K562 (cell line): ENCODE measurements at regions not wholly inside any gene's neighbourhood (a gene's known extent, or its start where the extent isn't known, plus 50 kb on each side); places are given as distances from the start of the nearest gene placed in this dataset.

Source experiments
- ATAC-seq: fragments of 200-7000 bp; cut with Tn5 transposase; 3 replicates; pipeline ENCODE4 v1.9.1; 2020; ENCODE audit warnings: moderate library complexity
- BruUV-seq: library from RNA; stranded (reverse); fragments of 400-500 nt; replicated peaks from 2 replicates; lab custom pipeline; 2021; lab: Mats Ljungman, UMichigan
- CTCF ChIA-PET: fragments of 300-600 bp; formaldehyde crosslinking; extraction: SDS; loops from one replicate; lab custom pipeline; 2021; ENCODE audit warnings: low intra/inter-chr PET ratio; lab: Yijun Ruan, JAX
- POLR2A ChIA-PET: fragments of 300-600, 350-650 bp; sonication (Branson Sonifier 250); formaldehyde crosslinking; extraction: SDS; loops from one replicate; lab custom pipeline; 2021; ENCODE audit warnings: antibody characterized with exemption, inconsistent platforms; lab: Yijun Ruan, JAX
- DNase-seq, 4 experiments: peaks; one replicate each; pipeline versions ENCODE4 v3.0.0 to v3.0.0-alpha.2; 2011 to 2018; ENCODE audit warnings: low spot score in 3 of 4, mixed read lengths in 3 of 4; ENCODE audit errors: extremely low read depth in 1 of 4
- FAIRE-seq: peaks from 2 replicates; lab custom pipeline; 2011; peaks lifted over from hg19 to GRCh38; lab: Jason Lieb, UNC
- H2AFZ ChIP-seq: 2 replicates; pipeline ENCODE4 v1.6.0; 2011; ENCODE audit warnings: low read depth, low read length, control low read depth, inconsistent platforms
- H3K27ac ChIP-seq: fragments of 200-600 bp; 3 replicates; pipeline ENCODE4 v1.8.0; 2011; ENCODE audit warnings: low read depth, mild to moderate bottlenecking, control low read depth, inconsistent platforms, low read length, moderate library complexity, mixed read lengths; ENCODE audit errors: extremely low read depth
- H3K27me3 ChIP-seq, 2 experiments: fragments of 300-600 bp in 1 of 2; 2 replicates in 1 of 2; 3 replicates in 1 of 2; pipeline versions ENCODE4 v1.6.0 to v1.8.0; 2011; ENCODE audit warnings: inconsistent platforms in 2 of 2, low read length in 2 of 2, mild to moderate bottlenecking in 1 of 2, mixed read lengths in 1 of 2, moderate library complexity in 1 of 2; ENCODE audit not compliant: control insufficient read depth in 2 of 2, insufficient read depth in 2 of 2
- H3K36me3 ChIP-seq: fragments of 300-600 bp; 3 replicates; pipeline ENCODE4 v1.8.0; 2011; ENCODE audit warnings: mild to moderate bottlenecking, low read length, inconsistent platforms; ENCODE audit not compliant: control insufficient read depth, insufficient read depth
- H3K4me1 ChIP-seq, 2 experiments: fragments of 200-600 bp in 1 of 2; replicated peaks in 1 of 2; 2 replicates in 1 of 2; 3 replicates in 1 of 2; pipeline versions ENCODE4 v1.5.1 to v1.8.0; 2011; ENCODE audit warnings: inconsistent platforms in 2 of 2, low read length in 2 of 2, mild to moderate bottlenecking in 1 of 2, mixed read lengths in 1 of 2, moderate library complexity in 1 of 2; ENCODE audit not compliant: control insufficient read depth in 2 of 2, insufficient read depth in 2 of 2
- H3K4me2 ChIP-seq: 2 replicates; pipeline ENCODE4 v1.6.1; 2011; ENCODE audit warnings: low read length, control low read depth, inconsistent platforms, mixed read lengths; ENCODE audit not compliant: insufficient read depth
- H3K4me3 ChIP-seq: fragments of 200-600 bp; sonication (generic), shearing (Covaris generic); 2 replicates; pipeline ENCODE4 v1.5.1; 2016; ENCODE audit warnings: control low read depth, inconsistent platforms
- H3K79me2 ChIP-seq: fragments of 200-600 bp; 3 replicates; pipeline ENCODE4 v1.8.0; 2011; ENCODE audit warnings: low read length, inconsistent platforms; ENCODE audit not compliant: control insufficient read depth, insufficient read depth
- H3K9ac ChIP-seq, 2 experiments: 2 replicates each; pipeline versions ENCODE4 v1.6.0 to v1.6.1; 2011; ENCODE audit warnings: low read depth in 2 of 2, low read length in 2 of 2, control low read depth in 1 of 2, inconsistent platforms in 1 of 2, mild to moderate bottlenecking in 1 of 2, mixed read lengths in 1 of 2; ENCODE audit not compliant: insufficient read depth in 1 of 2
- H3K9me1 ChIP-seq: one replicate; pipeline ENCODE4 v1.6.0; 2011; ENCODE audit warnings: inconsistent platforms, mild to moderate bottlenecking, low read length, moderate library complexity; ENCODE audit not compliant: control insufficient read depth, insufficient read depth
- H3K9me3 ChIP-seq: replicated peaks from 2 replicates; pipeline ENCODE4 v1.5.1; 2011; ENCODE audit warnings: low read depth, low read length, inconsistent platforms; ENCODE audit not compliant: control insufficient read depth, insufficient read depth
- H4K20me1 ChIP-seq: replicated peaks from 2 replicates; pipeline ENCODE4 v1.6.1; 2011; ENCODE audit warnings: low read length, inconsistent platforms, mixed read lengths; ENCODE audit not compliant: control insufficient read depth, insufficient read depth
- EP300 ChIP-seq: IDR thresholded peaks from 2 replicates; pipeline ENCODE4 v1.6.1; 2012; ENCODE audit warnings: low read length, improper control_type of control experiment
- ETV6 ChIP-seq, 3 experiments: fragments of 150-350 bp in 1 of 3; sonication (generic) in 1 of 3; formaldehyde crosslinking in 1 of 3; IDR thresholded peaks; 2 replicates each; pipeline versions ENCODE4 v1.6.1 to v1.8.0; 2014 to 2022; ENCODE audit warnings: borderline replicate concordance in 2 of 3, low read depth in 2 of 3, antibody characterized with exemption in 1 of 3, low read length in 1 of 3, mild to moderate bottlenecking in 1 of 3, missing genetic modification reagents in 1 of 3
- GATAD2A ChIP-seq: fragments of 450-650 bp; IDR thresholded peaks from 2 replicates; pipeline ENCODE4 v1.6.1; 2017
- GMEB1 ChIP-seq: fragments of 250-450 bp; sonication (Bioruptor Pico); IDR thresholded peaks from 2 replicates; pipeline ENCODE4 v1.4.0; 2020; ENCODE audit warnings: mild to moderate bottlenecking
- HDAC3 ChIP-seq: fragments of 450-650 bp; IDR thresholded peaks from 2 replicates; pipeline ENCODE4 v1.6.1; 2018; ENCODE audit warnings: borderline replicate concordance, mild to moderate bottlenecking, moderate library complexity; ENCODE audit not compliant: partially characterized antibody
- HNRNPUL1 ChIP-seq: fragments of 200-400 bp; formaldehyde crosslinking; IDR thresholded peaks from 2 replicates; pipeline ENCODE4 v1.6.1; 2017; ENCODE audit warnings: low read length
- KLF13 ChIP-seq: fragments of 450-650 bp; IDR thresholded peaks from 2 replicates; pipeline ENCODE4 v1.6.1; 2016; ENCODE audit warnings: missing genetic modification characterization, low read depth, mild to moderate bottlenecking, missing compliant biosample characterization, moderate library complexity, borderline replicate concordance
- MYBL2 ChIP-seq, 2 experiments: fragments of 450-650 bp in 1 of 2; sonication (generic) in 1 of 2; formaldehyde crosslinking in 1 of 2; IDR thresholded peaks; 2 replicates each; pipeline versions ENCODE4 v1.6.1 to v1.8.1; 2017 to 2022; ENCODE audit warnings: borderline replicate concordance in 1 of 2, inconsistent platforms in 1 of 2, low read depth in 1 of 2, mild to moderate bottlenecking in 1 of 2, missing genetic modification reagents in 1 of 2, moderate library complexity in 1 of 2
- MYNN ChIP-seq, 2 experiments: sonication (generic); formaldehyde crosslinking in 1 of 2; IDR thresholded peaks; 2 replicates each; pipeline versions ENCODE4 v1.5.0 to v1.6.1; 2016 to 2020; ENCODE audit warnings: antibody characterized with exemption in 1 of 2, missing genetic modification reagents in 1 of 2
- NELFE ChIP-seq: IDR thresholded peaks from 2 replicates; pipeline ENCODE4 v1.6.1; 2011; ENCODE audit warnings: mild to moderate bottlenecking; ENCODE audit not compliant: insufficient read depth, insufficient read length
- PHB ChIP-seq: fragments of 250-450 bp; sonication (Bioruptor Pico); IDR thresholded peaks from 2 replicates; pipeline ENCODE4 v1.5.0; 2021
- POLR2H ChIP-seq: IDR thresholded peaks from 2 replicates; pipeline ENCODE4 v1.6.1; 2016; ENCODE audit warnings: missing genetic modification characterization, low read depth, mild to moderate bottlenecking, control low read depth, missing compliant biosample characterization, moderate library complexity
- TAL1 ChIP-seq: fragments of 450-650 bp; IDR thresholded peaks from 2 replicates; pipeline ENCODE4 v1.6.1; 2016; ENCODE audit warnings: mild to moderate bottlenecking
- ZNF717 ChIP-seq: fragments of 250-450 bp; sonication (Bioruptor Pico); IDR thresholded peaks from 2 replicates; pipeline ENCODE4 v1.5.0; 2021
- ZSCAN32 ChIP-seq: fragments of 450-650 bp; formaldehyde crosslinking; IDR thresholded peaks from 2 replicates; pipeline ENCODE4 v1.4.0; 2020; ENCODE audit warnings: mild to moderate bottlenecking, moderate library complexity
- WGBS: fragments of 100-300 bp; shearing (Covaris generic); methylation state at CpG from one replicate; pipeline ENCODE4 v1.1.6; 2016; ENCODE audit warnings: low coverage, mixed read lengths; ENCODE audit not compliant: insufficient coverage; ENCODE audit errors: missing lambda C conversion rate; 5-methylcytosine and 5-hydroxymethylcytosine counted together
- in situ Hi-C: fragments of 300-500 bp; cut with MboI; formaldehyde crosslinking; loops from 4 replicates; pipeline ENCODE4 v1.15.0; 2018; ENCODE audit warnings: inconsistent platforms, mixed read lengths
- intact Hi-C: fragments of 100-400 bp; cut with micrococcal nuclease; formaldehyde crosslinking; loops from 2 replicates; pipeline ENCODE4 v1.14.2; 2022
- TF ChIP-seq, protein P1 (sequence below): fragments of 450-650 bp; formaldehyde crosslinking; IDR thresholded peaks from 2 replicates; pipeline ENCODE4 v1.4.0; 2020; ENCODE audit warnings: mild to moderate bottlenecking, moderate library complexity

DNA sequence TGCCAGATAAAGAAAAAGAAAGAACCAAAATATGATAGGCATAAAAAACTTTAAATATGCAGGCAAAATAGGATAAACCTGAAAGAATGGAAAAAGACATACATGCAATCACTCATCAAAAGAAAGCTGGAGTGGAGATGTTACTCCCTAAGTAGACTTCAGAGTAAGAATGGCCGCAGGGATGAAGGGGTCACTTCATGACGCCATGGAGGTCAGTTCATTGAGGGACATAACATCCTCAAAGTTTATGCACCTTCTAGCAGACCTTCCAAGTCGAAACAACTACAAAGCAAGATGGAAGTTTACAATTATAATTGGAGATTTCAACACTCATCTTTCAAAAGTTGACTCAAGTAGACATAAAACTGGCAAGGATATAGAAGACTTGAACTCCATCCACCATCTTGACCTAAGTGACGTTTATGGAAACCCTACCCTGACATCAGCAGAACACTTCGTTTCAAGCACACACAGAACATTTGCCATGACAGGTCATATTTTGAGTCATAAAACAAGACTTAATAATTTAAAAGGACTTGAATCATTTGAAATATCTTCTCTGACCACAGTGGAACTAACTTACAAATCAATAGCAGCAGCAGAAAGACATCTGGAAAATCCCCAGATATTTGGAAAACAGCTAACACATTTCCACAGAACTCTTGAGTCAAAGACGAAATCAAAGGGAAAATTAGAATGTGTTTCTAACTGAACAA, 106.0 kb upstream of the LRPAP1 start:
- WGBS: 0% methylated on average over 6 of the region's 6 CpGs

More for the DNA sequence above, 106.0 kb upstream of the LRPAP1 start:
- Histone ChIP-seq H4K20me1 (no peaks in the 10 kb centered on the region), H3K27me3 (peaks cover 13 to 74% of the 10 kb centered on the region in 2 experiments), H3K9me3 (no peaks in the 10 kb centered on the region), H3K27ac (no peak overlapping the region), H3K9ac (no peak overlapping the region), H3K4me1 (peaks cover 0 to 5% of the 10 kb centered on the region in 2 experiments; a peak in 2 of 5 replicates), H3K4me3 (no peak overlapping the region), H2AFZ (no peak overlapping the region), H3K79me2 (no peaks in the 10 kb centered on the region), H3K36me3 (no peaks in the 10 kb centered on the region), H3K9me1 (no peaks in the 10 kb centered on the region), H3K4me2 (no peak overlapping the region)
- intact Hi-C loops (no loop called here), in situ Hi-C loops (no loop called here)
- no TSS peak for BruUV-seq
- POLR2A ChIA-PET: no interaction called here
- no peak for ATAC-seq
- CTCF ChIA-PET: no interaction called here
- no peak for FAIRE-seq
- DNase-seq: no peak
- TF ChIP-seq GATAD2A: no peak
- no peak for TF ChIP-seq HNRNPUL1
- TF ChIP-seq, protein P1, sequence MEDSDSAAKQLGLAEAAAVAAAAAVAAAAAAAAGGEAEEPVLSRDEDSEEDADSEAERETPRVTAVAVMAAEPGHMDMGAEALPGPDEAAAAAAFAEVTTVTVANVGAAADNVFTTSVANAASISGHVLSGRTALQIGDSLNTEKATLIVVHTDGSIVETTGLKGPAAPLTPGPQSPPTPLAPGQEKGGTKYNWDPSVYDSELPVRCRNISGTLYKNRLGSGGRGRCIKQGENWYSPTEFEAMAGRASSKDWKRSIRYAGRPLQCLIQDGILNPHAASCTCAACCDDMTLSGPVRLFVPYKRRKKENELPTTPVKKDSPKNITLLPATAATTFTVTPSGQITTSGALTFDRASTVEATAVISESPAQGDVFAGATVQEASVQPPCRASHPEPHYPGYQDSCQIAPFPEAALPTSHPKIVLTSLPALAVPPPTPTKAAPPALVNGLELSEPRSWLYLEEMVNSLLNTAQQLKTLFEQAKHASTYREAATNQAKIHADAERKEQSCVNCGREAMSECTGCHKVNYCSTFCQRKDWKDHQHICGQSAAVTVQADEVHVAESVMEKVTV (CRISPR knock-in tag): no peak
- no peak for TF ChIP-seq MYBL2 (IDR thresholded peaks at IDR 0.05; ENCODE audit: low read depth)
- TF ChIP-seq MYBL2 (CRISPR knock-in tag; IDR thresholded peaks at IDR 0.05; ENCODE audit: borderline replicate concordance): no peak
- TF ChIP-seq EP300: no peak
- TF ChIP-seq NELFE: no peak
- TF ChIP-seq POLR2H (tag): no peak
- TF ChIP-seq MYNN (IDR thresholded peaks at IDR 0.05): no peak
- no peak for TF ChIP-seq MYNN (CRISPR knock-in tag; IDR thresholded peaks at IDR 0.05)
- TF ChIP-seq ZSCAN32 (CRISPR knock-in tag): no peak
- TF ChIP-seq KLF13 (tag): no peak
- TF ChIP-seq PHB (CRISPR knock-in tag): no peak
- no peak for TF ChIP-seq ZNF717
- TF ChIP-seq HDAC3: no peak
- TF ChIP-seq TAL1: no peak
- no peak for TF ChIP-seq GMEB1 (CRISPR knock-in tag)
- TF ChIP-seq ETV6 (IDR thresholded peaks at IDR 0.05; ENCODE audit: borderline replicate concordance in 1 of 2, low read depth in 2 of 2, low read length in 1 of 2): no peak
- TF ChIP-seq ETV6 (CRISPR knock-in tag; IDR thresholded peaks at IDR 0.05; ENCODE audit: borderline replicate concordance): no peak
